Naive thymus-derived CD8-positive, alpha-beta T cell (primary cell): ENCODE measurements at regions not wholly inside any gene's neighbourhood (a gene's known extent, or its start where the extent isn't known, plus 50 kb on each side); places are given as distances from the start of the nearest gene placed in this dataset.

Experiments
- ATAC-seq, 2 donors: fragments of 150-1000 bp; cut with Tn5 transposase in 1 of 2; sonication (Bioruptor Pico), chemical (Tn5 transposase) in 1 of 2; 1 replicate in 1 of 2; 2 replicates in 1 of 2; pipeline ENCODE4 v1.10.0; 2021; ENCODE audit warnings: mild to moderate bottlenecking in 2 of 2, moderate library complexity in 2 of 2
- POLR2A ChIA-PET: fragments of 350-600 bp; sonication (Branson Sonifier 250); formaldehyde crosslinking; loops from one replicate; lab custom pipeline; 2021; ENCODE audit warnings: antibody characterized with exemption; lab: Charles Lee
- DNase-seq, 10 donors: peaks; one replicate each; pipeline versions ENCODE4 v3.0.0 to v3.0.0-alpha.2; 2020 to 2022
- H3K27ac Mint-ChIP-seq, 10 donors: one replicate each; pipeline ENCODE4 v1.8.0; 2020 to 2022; ENCODE audit warnings: mild to moderate bottlenecking in 10 of 10, mixed read lengths in 10 of 10, moderate library complexity in 4 of 10, inconsistent platforms in 1 of 10
- H3K27me3 Mint-ChIP-seq, 5 donors: one replicate each; pipeline ENCODE4 v1.8.0; 2021 to 2022; ENCODE audit warnings: mixed read lengths in 5 of 5
- H3K36me3 Mint-ChIP-seq, 3 donors: one replicate each; pipeline ENCODE4 v1.8.0; 2020 to 2022; ENCODE audit warnings: mixed read lengths in 3 of 3, mild to moderate bottlenecking in 2 of 3, inconsistent platforms in 1 of 3
- H3K4me1 Mint-ChIP-seq, 4 donors: one replicate each; pipeline ENCODE4 v1.8.0; 2021 to 2022; ENCODE audit warnings: mixed read lengths in 4 of 4
- H3K4me3 Mint-ChIP-seq, 10 donors: one replicate each; pipeline ENCODE4 v1.8.0; 2020 to 2022; ENCODE audit warnings: mild to moderate bottlenecking in 10 of 10, mixed read lengths in 10 of 10, moderate library complexity in 6 of 10, inconsistent platforms in 1 of 10
- H3K9me3 Mint-ChIP-seq, 9 donors: one replicate each; pipeline ENCODE4 v1.8.0; 2020 to 2022; ENCODE audit warnings: mixed read lengths in 9 of 9, mild to moderate bottlenecking in 3 of 9, inconsistent platforms in 1 of 9, moderate library complexity in 1 of 9

- Mint-ChIP-seq H3K4me3 (no peak overlapping the region), H3K9me3 (peaks cover 0 to 1% (median 0%) of the 10 kb centered on the region in 9 donors), H3K4me1 (no peaks in the 10 kb centered on the region), H3K27me3 (peaks cover 0 to 9% (median under 1%) of the 10 kb centered on the region in 5 donors), H3K27ac (no peak overlapping the region), H3K36me3 (no peaks in the 10 kb centered on the region)
- ATAC-seq (no peak), DNase-seq (no peak)
- POLR2A ChIA-PET: no interaction called here
These were observed 132.7 kb upstream of the MYCN start for GRCh38 chr2:15807418-15808203.

GRCh38 chr2:15808204-15808910 is 132.0 kb upstream of the MYCN start:
- Mint-ChIP-seq H3K36me3 (no peaks in the 10 kb centered on the region), H3K4me3 (no peak overlapping the region), H3K9me3 (no peaks in the 10 kb centered on the region), H3K4me1 (no peaks in the 10 kb centered on the region), H3K27me3 (peaks cover 0 to 9% (median 2%) of the 10 kb centered on the region in 5 donors), H3K27ac (no peak overlapping the region)
- POLR2A ChIA-PET: no interaction called here
- ATAC-seq: no peak
- no peak for DNase-seq

GRCh38 chr2:15808944-15809343 is 131.4 kb upstream of the MYCN start:
- POLR2A ChIA-PET: no interaction called here
- Mint-ChIP-seq H3K27ac (no peak overlapping the region), H3K4me3 (no peak overlapping the region), H3K4me1 (no peaks in the 10 kb centered on the region), H3K36me3 (no peaks in the 10 kb centered on the region), H3K9me3 (no peaks in the 10 kb centered on the region), H3K27me3 (peaks cover 0 to 9% (median 2%) of the 10 kb centered on the region in 5 donors)
- ATAC-seq (no peak), DNase-seq (no peak)

- Mint-ChIP-seq H3K4me1 (no peaks in the 10 kb centered on the region), H3K27ac (peak overlapping the region in 2 of 10 donors; percentile 31 to 52), H3K27me3 (peaks cover 0 to 11% (median 4%) of the 10 kb centered on the region in 5 donors), H3K9me3 (no peaks in the 10 kb centered on the region), H3K4me3 (no peak overlapping the region), H3K36me3 (no peaks in the 10 kb centered on the region)
- POLR2A ChIA-PET: no interaction called here
- ATAC-seq (no peak), DNase-seq (no peak)
These were observed 130.9 kb upstream of the MYCN start for GRCh38 chr2:15809404-15809803.

GRCh38 chr2:15810477-15811150 is 129.7 kb upstream of the MYCN start:
- POLR2A ChIA-PET: no interaction called here
- Mint-ChIP-seq H3K4me3 (no peak overlapping the region), H3K9me3 (no peaks in the 10 kb centered on the region), H3K27me3 (peaks cover 2 to 13% (median 6%) of the 10 kb centered on the region in 5 donors), H3K27ac (no peak overlapping the region), H3K36me3 (no peaks in the 10 kb centered on the region), H3K4me1 (no peaks in the 10 kb centered on the region)
- DNase-seq (no peak), ATAC-seq (no peak)

- ATAC-seq (no peak), DNase-seq (no peak)
- Mint-ChIP-seq H3K4me1 (no peaks in the 10 kb centered on the region), H3K27me3 (peaks cover 2 to 19% (median 13%) of the 10 kb centered on the region in 5 donors), H3K27ac (no peak overlapping the region), H3K9me3 (no peaks in the 10 kb centered on the region), H3K4me3 (no peak overlapping the region), H3K36me3 (no peaks in the 10 kb centered on the region)
- POLR2A ChIA-PET: no interaction called here
These were observed 129.0 kb upstream of the MYCN start for GRCh38 chr2:15811367-15811766.

GRCh38 chr2:15812187-15812780 is 128.1 kb upstream of the MYCN start:
- ATAC-seq (no peak), DNase-seq (no peak)
- Mint-ChIP-seq H3K4me1 (no peaks in the 10 kb centered on the region), H3K27me3 (peaks cover 7 to 27% (median 19%) of the 10 kb centered on the region in 5 donors), H3K36me3 (no peaks in the 10 kb centered on the region), H3K9me3 (no peaks in the 10 kb centered on the region), H3K4me3 (no peak overlapping the region), H3K27ac (no peak overlapping the region)
- POLR2A ChIA-PET: no interaction called here

- POLR2A ChIA-PET: no interaction called here
- Mint-ChIP-seq H3K27ac (no peak overlapping the region), H3K9me3 (no peaks in the 10 kb centered on the region), H3K4me3 (no peak overlapping the region), H3K36me3 (no peaks in the 10 kb centered on the region), H3K27me3 (peaks cover 8 to 40% (median 30%) of the 10 kb centered on the region in 5 donors), H3K4me1 (no peaks in the 10 kb centered on the region)
- DNase-seq (no peak), ATAC-seq (no peak)
These were observed 126.7 kb upstream of the MYCN start for GRCh38 chr2:15813481-15814266.

GRCh38 chr2:15814403-15814802 is 125.9 kb upstream of the MYCN start:
- no peak overlapping the region for H3K4me3 Mint-ChIP-seq
- ATAC-seq: no peak
- H3K27ac Mint-ChIP-seq: no peak overlapping the region
- no peaks in the 10 kb centered on the region for H3K36me3 Mint-ChIP-seq
- no peaks in the 10 kb centered on the region for H3K9me3 Mint-ChIP-seq
- no peaks in the 10 kb centered on the region for H3K4me1 Mint-ChIP-seq
- H3K27me3 Mint-ChIP-seq: peaks cover 8 to 47% (median 34%) of the 10 kb centered on the region in 5 donors
- no peak for DNase-seq
- POLR2A ChIA-PET: no interaction called here

- POLR2A ChIA-PET: no interaction called here
- Mint-ChIP-seq H3K4me1 (no peaks in the 10 kb centered on the region), H3K27me3 (peaks cover 8 to 52% (median 36%) of the 10 kb centered on the region in 5 donors), H3K36me3 (no peaks in the 10 kb centered on the region), H3K27ac (peak overlapping the region in 1 of 10 donors; percentile 71), H3K4me3 (no peak overlapping the region), H3K9me3 (no peaks in the 10 kb centered on the region)
- ATAC-seq (no peak), DNase-seq (no peak)
These were observed 125.4 kb upstream of the MYCN start for GRCh38 chr2:15814946-15815345.

- Mint-ChIP-seq H3K27me3 (peaks cover 8 to 53% (median 39%) of the 10 kb centered on the region in 5 donors), H3K4me1 (no peaks in the 10 kb centered on the region)
- no peak for ATAC-seq
These were observed 124.1 kb upstream of the MYCN start for GRCh38 chr2:15816226-15816625.

GRCh38 chr2:15816674-15817406 is 123.5 kb upstream of the MYCN start:
- H3K36me3 Mint-ChIP-seq: no peaks in the 10 kb centered on the region
- no peaks in the 10 kb centered on the region for H3K4me1 Mint-ChIP-seq
- POLR2A ChIA-PET: no interaction called here
- no peak overlapping the region for H3K4me3 Mint-ChIP-seq
- DNase-seq (no peak), ATAC-seq (no peak)
- peaks cover 8 to 53% (median 35%) of the 10 kb centered on the region in 5 donors for H3K27me3 Mint-ChIP-seq
- no peaks in the 10 kb centered on the region for H3K9me3 Mint-ChIP-seq
- no peak overlapping the region for H3K27ac Mint-ChIP-seq

More at GRCh38 chr2:15816226-15816625, 124.1 kb upstream of the MYCN start:
- Mint-ChIP-seq H3K36me3 (no peaks in the 10 kb centered on the region), H3K27ac (peak overlapping the region in 1 of 10 donors; percentile 76), H3K4me3 (no peak overlapping the region), H3K9me3 (no peaks in the 10 kb centered on the region)
- POLR2A ChIA-PET: no interaction called here
- no peak for DNase-seq
